Smooth muscle cell (in vitro differentiated cells): ENCODE measurements at regions not wholly inside any gene's neighbourhood (a gene's known extent, or its start where the extent isn't known, plus 50 kb on each side); places are given as distances from the start of the nearest gene placed in this dataset.

Experiments
- DNase-seq: peaks from one replicate; lab custom pipeline; 2025; ENCODE audit not compliant: unreplicated experiment; lab: John Stamatoyannopoulos, UW
- H2AFZ ChIP-seq: fragments of 200-600 bp; sonication (generic); 2 replicates; pipeline ENCODE4 v1.6.0; 2016; ENCODE audit warnings: antibody characterized with exemption, low read depth, mild to moderate bottlenecking
- H3F3A ChIP-seq: fragments of 200-600 bp; sonication (generic); 2 replicates; pipeline ENCODE4 v1.6.0; 2017; ENCODE audit warnings: antibody characterized with exemption, low read depth
- H3K27ac ChIP-seq: fragments of 200-600 bp; sonication (generic); 2 replicates; pipeline ENCODE4 v1.5.1; 2016; ENCODE audit warnings: low read depth, mild to moderate bottlenecking
- H3K27me3 ChIP-seq: fragments of 200-600 bp; sonication (generic); 2 replicates; pipeline ENCODE4 v1.6.1; 2016; ENCODE audit warnings: low read depth, mild to moderate bottlenecking
- H3K36me3 ChIP-seq: fragments of 200-600 bp; sonication (generic); 2 replicates; pipeline ENCODE4 v1.5.1; 2016; ENCODE audit warnings: low read depth
- H3K4me1 ChIP-seq: fragments of 200-600 bp; sonication (generic); 2 replicates; pipeline ENCODE4 v1.5.1; 2016; ENCODE audit warnings: low read depth
- H3K4me2 ChIP-seq: fragments of 200-600 bp; sonication (generic); 2 replicates; pipeline ENCODE4 v1.6.0; 2016; ENCODE audit warnings: mild to moderate bottlenecking
- H3K4me3 ChIP-seq: fragments of 200-600 bp; sonication (generic); 2 replicates; pipeline ENCODE4 v1.5.1; 2016; ENCODE audit warnings: mild to moderate bottlenecking
- H3K79me2 ChIP-seq: fragments of 200-600 bp; sonication (generic); 2 replicates; pipeline ENCODE4 v1.6.0; 2016; ENCODE audit warnings: low read depth, mild to moderate bottlenecking
- H3K9ac ChIP-seq: fragments of 200-600 bp; sonication (generic); 2 replicates; pipeline ENCODE4 v1.6.0; 2016; ENCODE audit warnings: low read depth
- H3K9me3 ChIP-seq: fragments of 200-600 bp; sonication (generic); replicated peaks from 2 replicates; pipeline ENCODE4 v1.5.1; 2016; ENCODE audit warnings: low read depth
- H4K20me1 ChIP-seq: fragments of 200-600 bp; sonication (generic); 2 replicates; pipeline ENCODE4 v1.6.0; 2016; ENCODE audit warnings: low read depth
- WGBS: methylation state at CpG from one replicate; pipeline ENCODE4 v1.1.7; 2016; ENCODE audit warnings: low lambda C conversion rate; 5-methylcytosine and 5-hydroxymethylcytosine counted together
- TF ChIP-seq, protein P1 (sequence below): fragments of 200-600 bp; sonication (generic); IDR thresholded peaks from 2 replicates; pipeline ENCODE4 v1.5.1; 2017; ENCODE audit warnings: borderline replicate concordance, mild to moderate bottlenecking, antibody characterized with exemption; ENCODE audit not compliant: insufficient read depth, poor library complexity, severe bottlenecking

GRCh38 chr1:238161955-238162354 lies 271.2 kb upstream of the ZP4 start:
- Histone ChIP-seq H3K27me3 (no peaks in the 10 kb centered on the region), H3K9ac (no peak overlapping the region), H3F3A (no peaks in the 10 kb centered on the region), H3K4me2 (no peak overlapping the region), H4K20me1 (no peaks in the 10 kb centered on the region), H3K36me3 (no peaks in the 10 kb centered on the region), H3K9me3 (peaks cover 7% of the 10 kb centered on the region), H3K4me3 (no peak overlapping the region), H2AFZ (no peak overlapping the region), H3K79me2 (no peaks in the 10 kb centered on the region), H3K4me1 (no peaks in the 10 kb centered on the region), H3K27ac (no peak overlapping the region)
- DNase-seq: no peak
- TF ChIP-seq, protein P1, sequence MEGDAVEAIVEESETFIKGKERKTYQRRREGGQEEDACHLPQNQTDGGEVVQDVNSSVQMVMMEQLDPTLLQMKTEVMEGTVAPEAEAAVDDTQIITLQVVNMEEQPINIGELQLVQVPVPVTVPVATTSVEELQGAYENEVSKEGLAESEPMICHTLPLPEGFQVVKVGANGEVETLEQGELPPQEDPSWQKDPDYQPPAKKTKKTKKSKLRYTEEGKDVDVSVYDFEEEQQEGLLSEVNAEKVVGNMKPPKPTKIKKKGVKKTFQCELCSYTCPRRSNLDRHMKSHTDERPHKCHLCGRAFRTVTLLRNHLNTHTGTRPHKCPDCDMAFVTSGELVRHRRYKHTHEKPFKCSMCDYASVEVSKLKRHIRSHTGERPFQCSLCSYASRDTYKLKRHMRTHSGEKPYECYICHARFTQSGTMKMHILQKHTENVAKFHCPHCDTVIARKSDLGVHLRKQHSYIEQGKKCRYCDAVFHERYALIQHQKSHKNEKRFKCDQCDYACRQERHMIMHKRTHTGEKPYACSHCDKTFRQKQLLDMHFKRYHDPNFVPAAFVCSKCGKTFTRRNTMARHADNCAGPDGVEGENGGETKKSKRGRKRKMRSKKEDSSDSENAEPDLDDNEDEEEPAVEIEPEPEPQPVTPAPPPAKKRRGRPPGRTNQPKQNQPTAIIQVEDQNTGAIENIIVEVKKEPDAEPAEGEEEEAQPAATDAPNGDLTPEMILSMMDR: no peak

- no peak overlapping the region for H3K4me2 ChIP-seq
- H3K36me3 ChIP-seq: no peaks in the 10 kb centered on the region
- H3K9me3 ChIP-seq: no peaks in the 10 kb centered on the region
- no peaks in the 10 kb centered on the region for H3K4me1 ChIP-seq
- H3K27me3 ChIP-seq: no peaks in the 10 kb centered on the region
- H3F3A ChIP-seq: no peaks in the 10 kb centered on the region
- no peaks in the 10 kb centered on the region for H4K20me1 ChIP-seq
- TF ChIP-seq, protein P1: no peak
- no peak overlapping the region for H3K9ac ChIP-seq
- no peak overlapping the region for H3K4me3 ChIP-seq
- H3K79me2 ChIP-seq: no peaks in the 10 kb centered on the region
- WGBS: 81% methylated on average over 3 of the region's 3 CpGs
- H2AFZ ChIP-seq: no peak overlapping the region
- no peak overlapping the region for H3K27ac ChIP-seq
- no peak for DNase-seq
Measured at GRCh38 chr1:238153939-238154338, 263.2 kb upstream of the ZP4 start.

GRCh38 chr1:238153253-238153652 lies 262.5 kb upstream of the ZP4 start:
- Histone ChIP-seq H3F3A (no peaks in the 10 kb centered on the region), H3K36me3 (no peaks in the 10 kb centered on the region), H3K4me3 (no peak overlapping the region), H3K4me2 (no peak overlapping the region), H3K9ac (no peak overlapping the region), H3K9me3 (no peaks in the 10 kb centered on the region), H3K27me3 (no peaks in the 10 kb centered on the region), H3K79me2 (no peaks in the 10 kb centered on the region), H4K20me1 (no peaks in the 10 kb centered on the region), H3K4me1 (no peaks in the 10 kb centered on the region), H3K27ac (no peak overlapping the region), H2AFZ (no peak overlapping the region)
- no peak for DNase-seq
- TF ChIP-seq, protein P1: no peak
- 91% methylated on average over 2 of the region's 2 CpGs for WGBS

- DNase-seq: no peak
- Histone ChIP-seq H4K20me1 (no peaks in the 10 kb centered on the region), H3K9ac (no peak overlapping the region), H3K27me3 (no peaks in the 10 kb centered on the region), H3K9me3 (no peaks in the 10 kb centered on the region), H3K79me2 (no peaks in the 10 kb centered on the region), H3K4me3 (no peak overlapping the region), H3K4me2 (no peak overlapping the region), H3K36me3 (no peaks in the 10 kb centered on the region), H3F3A (no peaks in the 10 kb centered on the region), H2AFZ (no peak overlapping the region), H3K4me1 (no peaks in the 10 kb centered on the region), H3K27ac (no peak overlapping the region)
- TF ChIP-seq, protein P1: no peak
- WGBS: 87% methylated on average over 2 of the region's 2 CpGs
Measured at GRCh38 chr1:238152119-238152518, 261.4 kb upstream of the ZP4 start.
